ENCODE measurements at regions not wholly inside any gene's neighbourhood (a gene's known extent, or its start where the extent isn't known, plus 50 kb on each side); places are given as distances from the start of the nearest gene placed in this dataset.

DNA sequence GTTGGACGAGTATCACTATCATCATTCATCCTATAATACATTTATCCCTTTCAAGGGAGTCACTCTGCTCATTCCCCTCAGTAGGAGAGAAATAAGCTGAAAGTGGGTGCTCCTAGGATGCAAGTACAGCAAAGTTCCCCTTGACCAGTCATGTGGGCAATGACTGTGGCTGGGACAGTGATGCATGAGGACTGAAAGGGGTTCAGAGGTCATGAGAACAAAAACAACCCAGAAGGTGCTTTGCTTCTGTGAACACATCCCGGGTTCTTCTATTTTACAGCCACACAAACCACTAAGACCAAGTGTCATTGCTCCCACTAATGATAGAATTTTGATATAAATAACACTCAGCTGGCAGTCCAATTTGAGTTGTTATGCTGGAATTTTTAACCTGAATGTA lies 177.8 kb upstream of the ADCY2 start:
- TF ChIP-seq, protein P1, sequence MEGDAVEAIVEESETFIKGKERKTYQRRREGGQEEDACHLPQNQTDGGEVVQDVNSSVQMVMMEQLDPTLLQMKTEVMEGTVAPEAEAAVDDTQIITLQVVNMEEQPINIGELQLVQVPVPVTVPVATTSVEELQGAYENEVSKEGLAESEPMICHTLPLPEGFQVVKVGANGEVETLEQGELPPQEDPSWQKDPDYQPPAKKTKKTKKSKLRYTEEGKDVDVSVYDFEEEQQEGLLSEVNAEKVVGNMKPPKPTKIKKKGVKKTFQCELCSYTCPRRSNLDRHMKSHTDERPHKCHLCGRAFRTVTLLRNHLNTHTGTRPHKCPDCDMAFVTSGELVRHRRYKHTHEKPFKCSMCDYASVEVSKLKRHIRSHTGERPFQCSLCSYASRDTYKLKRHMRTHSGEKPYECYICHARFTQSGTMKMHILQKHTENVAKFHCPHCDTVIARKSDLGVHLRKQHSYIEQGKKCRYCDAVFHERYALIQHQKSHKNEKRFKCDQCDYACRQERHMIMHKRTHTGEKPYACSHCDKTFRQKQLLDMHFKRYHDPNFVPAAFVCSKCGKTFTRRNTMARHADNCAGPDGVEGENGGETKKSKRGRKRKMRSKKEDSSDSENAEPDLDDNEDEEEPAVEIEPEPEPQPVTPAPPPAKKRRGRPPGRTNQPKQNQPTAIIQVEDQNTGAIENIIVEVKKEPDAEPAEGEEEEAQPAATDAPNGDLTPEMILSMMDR (conservative IDR thresholded peaks at IDR 0.05; ENCODE audit: low read depth, low read length) = no peak
- TF ChIP-seq EZH2 (IDR thresholded peaks at IDR 0.05; ENCODE audit: borderline replicate concordance, low read depth, low read length, poor library complexity, severe bottlenecking) = no peak

All from A673 (cell line).